Keratinocyte (primary cell): ENCODE measurements at regions not wholly inside any gene's neighbourhood (a gene's known extent, or its start where the extent isn't known, plus 50 kb on each side); places are given as distances from the start of the nearest gene placed in this dataset.

ENCODE experiments used
- DNase-seq: peaks from one replicate; pipeline ENCODE4 v3.0.0-alpha.2; 2011; ENCODE audit warnings: low read depth, missing footprints, low spot score
- FAIRE-seq: peaks from 2 replicates; lab custom pipeline; 2011; peaks lifted over from hg19 to GRCh38; lab: Jason Lieb, UNC
- H2AFZ ChIP-seq: 2 replicates; pipeline ENCODE4 v1.6.0; 2012; ENCODE audit warnings: low read length, control low read depth, inconsistent platforms; ENCODE audit not compliant: control insufficient read depth
- H3K27ac ChIP-seq: 2 replicates; pipeline ENCODE4 v1.5.1; 2011; ENCODE audit warnings: low read length; ENCODE audit not compliant: control insufficient read depth, insufficient read depth
- H3K27me3 ChIP-seq: 3 replicates; pipeline ENCODE4 v1.6.0; 2011; ENCODE audit warnings: low read length; ENCODE audit not compliant: control insufficient read depth, insufficient read depth; ENCODE audit errors: extremely low read depth
- H3K36me3 ChIP-seq, 2 experiments: 2 replicates in 1 of 2; 3 replicates in 1 of 2; pipeline ENCODE4 v1.5.1; 2011; ENCODE audit warnings: low read length in 2 of 2, mild to moderate bottlenecking in 1 of 2; ENCODE audit not compliant: control insufficient read depth in 2 of 2, insufficient read depth in 2 of 2; ENCODE audit errors: extremely low read depth in 1 of 2
- H3K4me1 ChIP-seq: 3 replicates; pipeline ENCODE4 v1.5.1; 2011; ENCODE audit warnings: low read length; ENCODE audit not compliant: control insufficient read depth, insufficient read depth; ENCODE audit errors: extremely low read depth
- H3K4me2 ChIP-seq: 3 replicates; pipeline ENCODE4 v1.6.0; 2011; ENCODE audit warnings: low read depth, low read length; ENCODE audit not compliant: control insufficient read depth, insufficient read depth; ENCODE audit errors: extremely low read depth
- H3K4me3 ChIP-seq, 3 experiments: fragments of 200-600 bp in 1 of 3; sonication (generic) in 1 of 3; 2 replicates in 2 of 3; 3 replicates in 1 of 3; pipeline ENCODE4 v1.5.1; 2011 to 2016; ENCODE audit warnings: low read length in 3 of 3, mild to moderate bottlenecking in 3 of 3, control low read depth in 2 of 3, inconsistent platforms in 1 of 3, low read depth in 1 of 3, mixed read lengths in 1 of 3, mixed run types in 1 of 3, moderate library complexity in 1 of 3; ENCODE audit not compliant: control insufficient read depth in 2 of 3, insufficient read depth in 2 of 3; ENCODE audit errors: extremely low read depth in 1 of 3
- H3K79me2 ChIP-seq: 2 replicates; pipeline ENCODE4 v1.6.0; 2012; ENCODE audit warnings: low read length; ENCODE audit not compliant: control insufficient read depth, insufficient read depth
- H3K9ac ChIP-seq: 3 replicates; pipeline ENCODE4 v1.6.0; 2011; ENCODE audit warnings: low read length; ENCODE audit not compliant: control insufficient read depth, insufficient read depth; ENCODE audit errors: extremely low read depth
- H3K9me1 ChIP-seq: 3 replicates; pipeline ENCODE4 v1.6.0; 2011; ENCODE audit warnings: low read length; ENCODE audit not compliant: control insufficient read depth, insufficient read depth; ENCODE audit errors: extremely low read depth
- H3K9me3 ChIP-seq: 2 replicates; pipeline ENCODE4 v1.5.1; 2012; ENCODE audit warnings: low read depth, low read length; ENCODE audit not compliant: control insufficient read depth
- H4K20me1 ChIP-seq: 3 replicates; pipeline ENCODE4 v1.6.0; 2011; ENCODE audit warnings: low read length; ENCODE audit not compliant: control insufficient read depth, insufficient read depth; ENCODE audit errors: extremely low read depth
- CTCF ChIP-seq, 3 experiments: IDR thresholded peaks in 1 of 3; conservative IDR thresholded peaks in 1 of 3; optimal IDR thresholded peaks in 1 of 3; 2 replicates in 2 of 3; 3 replicates in 1 of 3; pipeline versions ENCODE3 to v1.5.1; 2011; ENCODE audit warnings: low read length in 3 of 3, mild to moderate bottlenecking in 3 of 3, moderate library complexity in 2 of 3, control low read depth in 1 of 3, inconsistent platforms in 1 of 3; ENCODE audit not compliant: insufficient read depth in 2 of 3; ENCODE audit errors: extremely low read depth in 1 of 3
- EZH2 ChIP-seq: IDR thresholded peaks from one replicate; pipeline ENCODE4 v1.6.1; 2012; ENCODE audit warnings: inconsistent platforms, mild to moderate bottlenecking, low read length, moderate library complexity
- dilution Hi-C: fragments of 300-500 bp; cut with MboI; formaldehyde crosslinking; loops from one replicate; pipeline ENCODE4 v1.7.0; 2020; ENCODE audit warnings: low sequenced_read_pairs; ENCODE audit not compliant: extremely low pct_ligation_motif_present

- Histone ChIP-seq H3K9me1 (no peaks in the 10 kb centered on the region), H3K79me2 (no peaks in the 10 kb centered on the region), H2AFZ (no peak overlapping the region), H3K4me3 (no peak overlapping the region), H3K27ac (no peak overlapping the region), H4K20me1 (no peaks in the 10 kb centered on the region), H3K4me1 (no peaks in the 10 kb centered on the region), H3K27me3 (no peaks in the 10 kb centered on the region), H3K9ac (no peak overlapping the region), H3K36me3 (no peaks in the 10 kb centered on the region), H3K9me3 (peaks cover 2% of the 10 kb centered on the region), H3K4me2 (no peak overlapping the region)
- TF ChIP-seq CTCF (optimal IDR thresholded peaks at IDR 0.05 in 1 of 3, IDR thresholded peaks at IDR 0.05 in 1 of 3, conservative IDR thresholded peaks at IDR 0.05 in 1 of 3; ENCODE audit: extremely low read depth in 1 of 3, insufficient read depth in 2 of 3, low read length in 3 of 3) (no peak), EZH2 (no peak)
- no peak for FAIRE-seq
- no peak for DNase-seq
- dilution Hi-C loops, result no loop called here
Measured at GRCh38 chr22:49107961-49108530, 719.6 kb downstream of the BRD1 start.

GRCh38 chr22:49107561-49107960 lies 720.1 kb downstream of the BRD1 start:
- Histone ChIP-seq H3K4me1 (no peaks in the 10 kb centered on the region), H3K36me3 (no peaks in the 10 kb centered on the region), H3K27me3 (no peaks in the 10 kb centered on the region), H3K9me1 (no peaks in the 10 kb centered on the region), H3K27ac (no peak overlapping the region), H3K9me3 (peaks cover 2% of the 10 kb centered on the region), H4K20me1 (no peaks in the 10 kb centered on the region), H3K79me2 (no peaks in the 10 kb centered on the region), H2AFZ (no peak overlapping the region), H3K4me3 (no peak overlapping the region), H3K4me2 (no peak overlapping the region), H3K9ac (no peak overlapping the region)
- no peak for FAIRE-seq
- DNase-seq, result no peak
- dilution Hi-C loops, result no loop called here
- TF ChIP-seq CTCF (optimal IDR thresholded peaks at IDR 0.05 in 1 of 3, IDR thresholded peaks at IDR 0.05 in 1 of 3, conservative IDR thresholded peaks at IDR 0.05 in 1 of 3; ENCODE audit: extremely low read depth in 1 of 3, insufficient read depth in 2 of 3, low read length in 3 of 3), result no peak
- TF ChIP-seq EZH2, result no peak
